Neural progenitor cell (in vitro differentiated cells): ENCODE measurements at regions not wholly inside any gene's neighbourhood (a gene's known extent, or its start where the extent isn't known, plus 50 kb on each side); places are given as distances from the start of the nearest gene placed in this dataset.

ENCODE experiments used
- EZH2 ChIP-seq: fragments of 200-600 bp; sonication (generic); IDR thresholded peaks from 2 replicates; pipeline ENCODE4 v1.6.1; 2017; ENCODE audit warnings: antibody characterized with exemption, mild to moderate bottlenecking, moderate library complexity
- EZH2phosphoT487 ChIP-seq: fragments of 200-600 bp; sonication (generic); IDR thresholded peaks from 2 replicates; pipeline ENCODE4 v1.6.1; 2017; ENCODE audit warnings: antibody characterized with exemption
- TF ChIP-seq, protein P1 (sequence below): fragments of 200-600 bp; sonication (generic); IDR thresholded peaks from 2 replicates; pipeline ENCODE4 v1.5.1; 2017; ENCODE audit warnings: antibody characterized with exemption, mild to moderate bottlenecking

DNA sequence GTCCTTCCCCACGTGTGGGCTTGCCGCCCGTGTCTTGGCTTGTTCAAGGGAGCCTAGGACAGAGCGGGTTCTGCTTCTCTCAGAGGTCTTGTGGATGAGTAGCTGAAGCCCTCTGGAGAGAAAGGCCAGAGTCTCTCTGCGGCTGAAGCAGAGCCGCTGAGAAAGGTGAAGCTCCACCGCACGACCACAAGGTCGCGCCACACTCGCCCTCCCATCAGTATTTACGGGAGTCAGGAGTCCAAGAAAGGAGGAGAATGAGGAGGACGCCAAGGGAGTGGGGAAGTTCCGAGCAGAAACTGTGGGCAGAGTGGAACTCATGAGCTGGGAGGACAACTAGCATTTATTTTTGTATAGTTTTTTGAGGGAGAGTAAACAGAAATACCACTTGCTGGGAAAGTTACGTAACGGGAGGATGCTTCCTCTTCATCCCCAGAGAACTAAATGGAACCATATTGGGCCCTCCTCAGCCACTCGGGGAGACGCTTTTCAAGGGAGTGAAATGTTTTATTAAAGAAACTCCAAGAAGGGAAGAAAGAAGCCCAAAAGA is 51.6 kb upstream of the HAO2 start:
- TF ChIP-seq, protein P1, sequence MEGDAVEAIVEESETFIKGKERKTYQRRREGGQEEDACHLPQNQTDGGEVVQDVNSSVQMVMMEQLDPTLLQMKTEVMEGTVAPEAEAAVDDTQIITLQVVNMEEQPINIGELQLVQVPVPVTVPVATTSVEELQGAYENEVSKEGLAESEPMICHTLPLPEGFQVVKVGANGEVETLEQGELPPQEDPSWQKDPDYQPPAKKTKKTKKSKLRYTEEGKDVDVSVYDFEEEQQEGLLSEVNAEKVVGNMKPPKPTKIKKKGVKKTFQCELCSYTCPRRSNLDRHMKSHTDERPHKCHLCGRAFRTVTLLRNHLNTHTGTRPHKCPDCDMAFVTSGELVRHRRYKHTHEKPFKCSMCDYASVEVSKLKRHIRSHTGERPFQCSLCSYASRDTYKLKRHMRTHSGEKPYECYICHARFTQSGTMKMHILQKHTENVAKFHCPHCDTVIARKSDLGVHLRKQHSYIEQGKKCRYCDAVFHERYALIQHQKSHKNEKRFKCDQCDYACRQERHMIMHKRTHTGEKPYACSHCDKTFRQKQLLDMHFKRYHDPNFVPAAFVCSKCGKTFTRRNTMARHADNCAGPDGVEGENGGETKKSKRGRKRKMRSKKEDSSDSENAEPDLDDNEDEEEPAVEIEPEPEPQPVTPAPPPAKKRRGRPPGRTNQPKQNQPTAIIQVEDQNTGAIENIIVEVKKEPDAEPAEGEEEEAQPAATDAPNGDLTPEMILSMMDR: peak; percentile 47
- TF ChIP-seq EZH2phosphoT487: no peak
- no peak for TF ChIP-seq EZH2
